ENCODE measurements at regions not wholly inside any gene's neighbourhood (a gene's known extent, or its start where the extent isn't known, plus 50 kb on each side); places are given as distances from the start of the nearest gene placed in this dataset.
"Not testable (repeated sequence)": the region's sequence is repeated elsewhere in the genome, so short reads cannot be mapped to it uniquely, and the experiment has no call there.

DNA sequence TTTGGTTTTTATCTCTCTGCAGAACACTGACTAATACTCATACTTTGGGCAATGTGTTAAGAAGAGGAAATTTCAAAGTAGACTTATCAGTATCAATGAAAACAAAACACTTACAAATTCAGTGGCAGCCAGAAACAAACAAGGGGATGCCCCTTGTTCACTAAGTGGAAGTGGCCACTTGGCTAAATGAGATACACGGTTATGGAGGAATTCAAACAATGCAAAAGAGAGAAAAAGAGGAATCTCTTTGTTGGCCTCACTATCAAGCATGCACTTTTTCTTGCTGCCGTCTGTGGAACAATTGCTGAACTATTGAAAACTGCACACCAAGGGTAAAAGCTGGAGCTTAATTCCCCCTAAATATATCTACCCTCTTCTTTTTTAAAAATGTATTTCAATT lies 2044.9 kb upstream of the CDH6 start:
- H3K4me3 ChIP-seq, result no peak overlapping the region
- no peaks in the 10 kb centered on the region for H3K27me3 ChIP-seq
- no peaks in the 10 kb centered on the region for H3K4me1 ChIP-seq
- H3K27ac ChIP-seq, result no peak overlapping the region
- TF ChIP-seq, protein P1, sequence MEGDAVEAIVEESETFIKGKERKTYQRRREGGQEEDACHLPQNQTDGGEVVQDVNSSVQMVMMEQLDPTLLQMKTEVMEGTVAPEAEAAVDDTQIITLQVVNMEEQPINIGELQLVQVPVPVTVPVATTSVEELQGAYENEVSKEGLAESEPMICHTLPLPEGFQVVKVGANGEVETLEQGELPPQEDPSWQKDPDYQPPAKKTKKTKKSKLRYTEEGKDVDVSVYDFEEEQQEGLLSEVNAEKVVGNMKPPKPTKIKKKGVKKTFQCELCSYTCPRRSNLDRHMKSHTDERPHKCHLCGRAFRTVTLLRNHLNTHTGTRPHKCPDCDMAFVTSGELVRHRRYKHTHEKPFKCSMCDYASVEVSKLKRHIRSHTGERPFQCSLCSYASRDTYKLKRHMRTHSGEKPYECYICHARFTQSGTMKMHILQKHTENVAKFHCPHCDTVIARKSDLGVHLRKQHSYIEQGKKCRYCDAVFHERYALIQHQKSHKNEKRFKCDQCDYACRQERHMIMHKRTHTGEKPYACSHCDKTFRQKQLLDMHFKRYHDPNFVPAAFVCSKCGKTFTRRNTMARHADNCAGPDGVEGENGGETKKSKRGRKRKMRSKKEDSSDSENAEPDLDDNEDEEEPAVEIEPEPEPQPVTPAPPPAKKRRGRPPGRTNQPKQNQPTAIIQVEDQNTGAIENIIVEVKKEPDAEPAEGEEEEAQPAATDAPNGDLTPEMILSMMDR (IDR thresholded peaks at IDR 0.05), result no peak
- no peak for TF ChIP-seq POLR2A (IDR thresholded peaks at IDR 0.05)
- DNase-seq, result no peak
- H3K36me3 ChIP-seq, result no peaks in the 10 kb centered on the region
- H3K9me3 ChIP-seq, result no peaks in the 10 kb centered on the region

DNA sequence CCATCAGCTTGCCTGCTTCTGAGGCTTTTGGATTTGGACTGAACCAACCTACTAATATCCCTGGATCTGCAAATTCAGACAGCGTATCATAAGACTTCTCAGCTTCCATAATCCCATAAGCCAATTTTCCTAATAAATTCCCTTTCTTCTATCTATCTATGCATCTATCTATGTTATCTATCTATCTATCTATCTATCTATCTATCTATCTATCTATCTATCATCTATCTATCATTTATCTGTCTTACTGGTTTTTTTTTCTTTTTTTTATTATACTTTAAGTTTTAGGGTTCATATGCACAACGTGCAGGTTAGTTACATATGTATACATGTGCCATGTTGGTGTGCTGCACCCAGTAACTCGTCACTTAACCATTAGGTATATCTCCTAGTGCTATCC lies 2045.4 kb upstream of the CDH6 start:
- Histone ChIP-seq H3K4me1 (no peaks in the 10 kb centered on the region), H3K9me3 (no peaks in the 10 kb centered on the region), H3K27ac (no peak overlapping the region), H3K4me3 (no peak overlapping the region), H3K36me3 (no peaks in the 10 kb centered on the region), H3K27me3 (no peaks in the 10 kb centered on the region)
- no peak for DNase-seq
- TF ChIP-seq, protein P1 (IDR thresholded peaks at IDR 0.05), result no peak
- TF ChIP-seq POLR2A (IDR thresholded peaks at IDR 0.05), result no peak

DNA sequence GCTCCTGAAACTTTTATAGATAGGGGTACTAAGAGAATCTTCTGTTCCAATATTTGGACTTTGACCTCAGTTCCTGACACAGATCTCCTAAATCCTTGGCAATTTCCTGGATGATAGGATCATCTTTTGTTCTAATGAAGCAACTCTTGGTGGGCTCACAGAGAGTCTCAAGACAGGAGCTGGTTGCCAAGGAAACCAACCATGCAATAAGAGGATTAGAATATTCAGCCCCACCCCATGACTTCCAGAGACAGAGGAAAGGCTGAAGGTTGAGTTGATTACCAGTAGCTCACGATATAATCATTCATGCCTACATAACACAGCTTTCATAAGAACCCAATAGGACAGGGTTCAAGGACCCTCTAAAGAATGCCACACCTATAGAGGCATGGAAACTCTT lies 2050.2 kb upstream of the CDH6 start:
- Histone ChIP-seq H3K27ac (no peak overlapping the region), H3K4me3 (no peak overlapping the region), H3K4me1 (no peaks in the 10 kb centered on the region), H3K27me3 (no peaks in the 10 kb centered on the region), H3K9me3 (peaks cover 0 to 4% (median 0%) of the 10 kb centered on the region in 4 donors), H3K36me3 (no peaks in the 10 kb centered on the region)
- TF ChIP-seq, protein P1 (IDR thresholded peaks at IDR 0.05), result no peak
- DNase-seq, result no peak

DNA sequence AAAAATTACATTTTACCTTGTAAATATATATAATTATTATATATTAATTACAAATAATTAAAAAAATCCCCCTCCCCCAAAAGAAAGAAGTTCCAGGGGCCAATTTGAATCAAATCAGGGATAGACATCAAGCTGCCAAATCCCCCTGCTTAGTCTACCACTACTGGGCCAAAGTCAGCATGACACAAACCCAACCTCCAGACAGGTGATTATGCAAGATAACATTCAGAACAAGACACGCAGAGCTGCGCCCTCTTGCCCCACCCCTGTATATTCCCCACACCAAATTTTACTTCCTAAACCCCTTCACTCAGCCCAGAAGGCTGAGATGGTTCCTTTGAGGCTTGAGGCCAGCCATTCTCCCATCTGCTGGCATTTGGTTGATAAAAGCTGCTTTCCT lies 2059.1 kb upstream of the CDH6 start:
- Histone ChIP-seq H3K36me3 (no peaks in the 10 kb centered on the region), H3K4me3 (no peak overlapping the region), H3K27me3 (no peaks in the 10 kb centered on the region), H3K27ac (no peak overlapping the region), H3K9me3 (no peaks in the 10 kb centered on the region), H3K4me1 (no peaks in the 10 kb centered on the region)
- no peak for TF ChIP-seq POLR2A (IDR thresholded peaks at IDR 0.05)
- TF ChIP-seq, protein P1 (IDR thresholded peaks at IDR 0.05), result no peak
- DNase-seq, result no peak

DNA sequence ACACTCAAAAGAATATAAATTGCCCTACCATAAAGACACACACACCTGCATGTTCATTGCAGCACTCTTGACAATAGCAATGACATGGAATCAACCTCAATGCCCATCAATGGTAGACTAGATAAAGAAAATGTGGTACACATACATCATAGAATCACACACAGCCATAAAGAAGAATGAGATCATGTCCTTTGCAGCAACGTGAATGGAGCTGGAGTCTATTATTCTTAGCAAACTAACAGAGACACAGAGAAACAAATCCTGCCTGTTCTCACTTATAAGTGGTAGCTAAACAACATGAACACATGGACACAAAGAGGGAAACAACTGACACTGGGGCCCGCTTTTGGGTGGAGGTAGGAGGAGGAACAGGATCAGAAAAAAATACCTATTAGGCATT lies 2062.2 kb upstream of the CDH6 start:
- no peak for TF ChIP-seq POLR2A (IDR thresholded peaks at IDR 0.05)
- TF ChIP-seq, protein P1 (IDR thresholded peaks at IDR 0.05), result no peak
- no peak overlapping the region for H3K27ac ChIP-seq

DNA sequence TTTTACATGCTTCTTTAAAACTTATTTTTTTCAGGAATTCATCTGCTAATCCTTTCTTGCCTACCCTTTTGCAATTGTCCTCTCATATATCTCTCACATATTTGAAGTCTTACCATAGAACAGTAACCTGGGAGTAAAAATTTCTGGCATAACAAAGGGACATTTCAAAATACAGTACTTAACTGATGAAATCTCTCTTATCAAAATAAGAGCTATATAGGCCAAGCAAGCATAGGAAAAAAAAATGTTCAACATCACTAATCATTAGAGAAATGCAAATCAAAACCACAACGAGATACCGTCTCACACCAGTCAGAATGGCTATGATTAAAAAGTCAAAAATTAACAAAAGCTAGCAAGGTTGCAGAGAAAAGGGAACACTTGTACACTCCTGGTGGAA lies 2062.7 kb upstream of the CDH6 start:
- TF ChIP-seq POLR2A (IDR thresholded peaks at IDR 0.05), result no peak
- TF ChIP-seq, protein P1 (IDR thresholded peaks at IDR 0.05), result no peak
- no peak overlapping the region for H3K4me3 ChIP-seq
- no peaks in the 10 kb centered on the region for H3K9me3 ChIP-seq

More for the DNA sequence above, 2062.2 kb upstream of the CDH6 start:
- H3K27me3 ChIP-seq, result no peaks in the 10 kb centered on the region
- H3K36me3 ChIP-seq, result no peaks in the 10 kb centered on the region
- no peaks in the 10 kb centered on the region for H3K9me3 ChIP-seq
- no peak overlapping the region for H3K4me3 ChIP-seq
- no peaks in the 10 kb centered on the region for H3K4me1 ChIP-seq
- no peak for DNase-seq

DNA sequence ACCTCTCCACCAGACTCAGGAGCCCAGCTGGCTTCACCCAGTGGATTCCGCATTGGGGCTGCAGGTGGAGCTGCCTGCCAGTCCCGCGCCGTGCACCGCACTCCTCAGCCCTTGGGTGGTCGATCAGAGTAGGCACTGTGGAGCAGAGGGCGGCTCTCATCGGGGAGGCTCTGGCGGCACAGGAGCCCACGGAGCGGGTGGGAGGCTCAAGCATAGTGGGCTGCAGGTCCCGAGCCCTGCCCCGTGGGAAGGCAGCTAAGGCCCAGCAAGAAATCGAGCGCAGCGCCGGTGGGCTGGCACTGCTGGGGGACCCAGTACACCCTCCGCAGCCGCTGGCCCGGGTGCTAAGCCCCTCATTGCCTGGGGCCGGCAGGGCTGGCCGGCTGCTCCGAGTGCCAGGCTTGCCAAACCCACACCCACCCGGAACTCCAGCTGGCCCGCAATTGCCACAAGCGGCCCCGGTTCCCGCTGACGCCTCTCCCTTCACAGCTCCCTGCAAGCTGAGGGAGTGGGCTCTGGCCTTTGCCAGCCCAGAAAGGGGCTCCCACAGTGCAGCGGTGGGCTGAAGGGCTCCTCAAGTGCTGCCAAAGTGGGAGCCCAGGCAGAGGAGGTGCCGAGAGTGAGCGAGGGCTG lies 2065.8 kb upstream of the CDH6 start:
- H3K4me3 ChIP-seq, H3K4me1 ChIP-seq, H3K27ac ChIP-seq, H3K27me3 ChIP-seq, DNase-seq, H3K36me3 ChIP-seq, H3K9me3 ChIP-seq: not testable (repeated sequence)

More for the DNA sequence above, 2062.7 kb upstream of the CDH6 start:
- no peaks in the 10 kb centered on the region for H3K36me3 ChIP-seq
- no peak overlapping the region for H3K27ac ChIP-seq
- H3K4me1 ChIP-seq, result no peaks in the 10 kb centered on the region
- no peak for DNase-seq
- H3K27me3 ChIP-seq, result no peaks in the 10 kb centered on the region

DNA sequence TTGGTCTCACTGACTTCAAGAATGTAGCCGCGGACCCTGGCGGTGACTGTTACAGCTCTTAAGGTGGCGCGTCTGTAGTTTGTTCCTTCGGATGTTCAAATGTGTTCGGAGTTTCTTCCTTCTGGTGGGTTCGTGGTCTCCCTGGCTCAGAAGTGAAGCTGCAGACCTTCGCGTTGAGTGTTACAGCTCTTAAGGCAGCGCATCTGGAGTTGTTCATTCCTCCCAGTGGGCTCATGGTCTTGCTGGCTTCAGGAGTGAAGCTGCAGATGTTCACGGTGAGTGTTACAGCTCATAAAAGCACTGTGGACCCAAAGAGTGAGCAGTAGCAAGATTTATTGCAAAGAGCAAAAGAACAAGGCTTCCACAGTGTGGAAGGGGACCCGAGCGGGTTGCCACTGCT lies 2067.0 kb upstream of the CDH6 start:
- not testable (repeated sequence) for DNase-seq, H3K4me1 ChIP-seq, H3K9me3 ChIP-seq, H3K27me3 ChIP-seq, H3K4me3 ChIP-seq, H3K36me3 ChIP-seq, H3K27ac ChIP-seq

All from Peyer's patch (tissue), 4 donors.